ENCODE measurements at regions not wholly inside any gene's neighbourhood (a gene's known extent, or its start where the extent isn't known, plus 50 kb on each side); places are given as distances from the start of the nearest gene placed in this dataset.

DNA sequence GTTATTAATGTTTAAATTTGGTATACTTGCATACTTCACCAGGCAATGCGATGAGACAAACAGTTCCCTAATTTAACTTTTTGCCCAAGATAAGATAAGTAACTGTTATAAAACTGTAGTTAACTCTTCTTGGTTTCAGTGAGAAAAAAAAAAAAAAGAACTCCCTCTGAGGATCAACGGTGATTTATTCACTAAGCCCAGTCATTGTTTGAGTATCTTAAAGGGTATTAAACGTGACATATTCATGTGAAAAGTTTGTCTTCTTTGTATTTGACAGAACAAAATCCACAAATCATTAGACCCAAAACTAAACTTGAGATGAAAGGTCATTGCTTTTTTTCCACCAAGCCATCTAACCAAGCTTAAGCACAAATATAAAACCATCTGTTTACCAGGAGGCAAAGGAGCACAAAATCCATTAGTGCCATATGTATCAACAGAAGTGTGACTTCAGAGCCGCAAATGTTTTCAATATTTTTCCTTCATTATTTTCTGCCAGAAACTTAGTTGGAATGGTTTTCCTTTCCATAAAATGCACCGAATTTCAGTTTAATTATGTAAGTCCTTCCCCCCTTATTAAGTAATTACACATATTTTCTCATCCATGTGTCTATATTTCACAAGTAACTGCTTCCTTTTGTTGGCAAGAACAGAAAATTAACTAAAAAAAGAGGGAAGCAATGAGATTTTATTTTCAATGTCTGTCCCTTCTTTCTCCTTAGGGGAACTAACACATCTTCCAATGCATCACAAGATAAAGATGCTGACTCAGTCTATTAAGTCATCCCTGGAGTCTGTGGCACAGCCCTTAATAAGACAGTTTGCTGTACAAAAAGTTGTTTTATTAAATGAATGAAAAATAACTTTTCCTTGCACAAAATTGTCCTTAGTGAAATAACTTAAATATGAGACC lies 92.2 kb upstream of the RAP2B start:
- Histone ChIP-seq H3K9me3 (ENCODE audit: insufficient read depth, low read length) (no peaks in the 10 kb centered on the region), H2AFZ (ENCODE audit: low read depth, low read length) (no peak overlapping the region), H3K9ac (ENCODE audit: low read length) (no peak overlapping the region), H3K4me2 (ENCODE audit: low read length) (no peak overlapping the region), H3K27me3 (ENCODE audit: low read depth, low read length) (no peaks in the 10 kb centered on the region), H3K27ac (ENCODE audit: low read length) (no peak overlapping the region), H3K4me1 (ENCODE audit: low read length) (0 out of 2 replicates have a peak, but pooled peaks cover 2% of the 10 kb centered on the region), H3K36me3 (replicated peaks; ENCODE audit: low read depth, low read length) (no peaks in the 10 kb centered on the region), H3K4me3 (ENCODE audit: low read length) (no peak overlapping the region), H3K79me2 (ENCODE audit: low read length) (no peaks in the 10 kb centered on the region), H4K20me1 (ENCODE audit: insufficient read depth, low read length) (no peaks in the 10 kb centered on the region)
- TF ChIP-seq, protein P1, sequence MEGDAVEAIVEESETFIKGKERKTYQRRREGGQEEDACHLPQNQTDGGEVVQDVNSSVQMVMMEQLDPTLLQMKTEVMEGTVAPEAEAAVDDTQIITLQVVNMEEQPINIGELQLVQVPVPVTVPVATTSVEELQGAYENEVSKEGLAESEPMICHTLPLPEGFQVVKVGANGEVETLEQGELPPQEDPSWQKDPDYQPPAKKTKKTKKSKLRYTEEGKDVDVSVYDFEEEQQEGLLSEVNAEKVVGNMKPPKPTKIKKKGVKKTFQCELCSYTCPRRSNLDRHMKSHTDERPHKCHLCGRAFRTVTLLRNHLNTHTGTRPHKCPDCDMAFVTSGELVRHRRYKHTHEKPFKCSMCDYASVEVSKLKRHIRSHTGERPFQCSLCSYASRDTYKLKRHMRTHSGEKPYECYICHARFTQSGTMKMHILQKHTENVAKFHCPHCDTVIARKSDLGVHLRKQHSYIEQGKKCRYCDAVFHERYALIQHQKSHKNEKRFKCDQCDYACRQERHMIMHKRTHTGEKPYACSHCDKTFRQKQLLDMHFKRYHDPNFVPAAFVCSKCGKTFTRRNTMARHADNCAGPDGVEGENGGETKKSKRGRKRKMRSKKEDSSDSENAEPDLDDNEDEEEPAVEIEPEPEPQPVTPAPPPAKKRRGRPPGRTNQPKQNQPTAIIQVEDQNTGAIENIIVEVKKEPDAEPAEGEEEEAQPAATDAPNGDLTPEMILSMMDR (IDR thresholded peaks at IDR 0.05; ENCODE audit: low read depth, low read length): no peak
- no peak for TF ChIP-seq EZH2phosphoT487 (IDR thresholded peaks at IDR 0.05; ENCODE audit: low read depth)

DNA sequence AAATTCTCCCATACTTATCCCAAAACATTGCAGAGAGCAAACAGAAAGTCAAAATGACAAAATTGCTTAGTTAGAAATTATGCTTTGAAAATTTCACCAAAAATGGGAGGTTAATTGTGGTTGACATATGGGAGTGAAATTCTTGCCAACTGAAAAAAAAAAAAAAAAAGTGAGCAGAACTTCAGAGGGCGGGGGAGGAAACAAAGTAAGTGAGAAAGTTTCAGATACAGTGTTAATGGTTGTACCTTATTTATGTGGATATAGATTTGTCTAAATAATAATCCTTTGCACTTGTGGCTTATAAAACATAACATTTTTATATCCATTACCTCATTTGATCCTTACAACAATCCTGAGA lies 91.5 kb upstream of the RAP2B start:
- no peak overlapping the region for H3K9ac ChIP-seq (ENCODE audit: low read length)
- TF ChIP-seq EZH2phosphoT487 (IDR thresholded peaks at IDR 0.05; ENCODE audit: low read depth): no peak
- TF ChIP-seq, protein P1 (IDR thresholded peaks at IDR 0.05; ENCODE audit: low read depth, low read length): no peak
- H3K27me3 ChIP-seq (ENCODE audit: low read depth, low read length): no peaks in the 10 kb centered on the region
- H3K27ac ChIP-seq (ENCODE audit: low read length): no peak overlapping the region
- H3K4me3 ChIP-seq (ENCODE audit: low read length): no peak overlapping the region
- H4K20me1 ChIP-seq (ENCODE audit: insufficient read depth, low read length): no peaks in the 10 kb centered on the region
- H3K4me1 ChIP-seq (ENCODE audit: low read length): 0 out of 2 replicates have a peak, but pooled peaks cover 2% of the 10 kb centered on the region
- H3K4me2 ChIP-seq (ENCODE audit: low read length): no peak overlapping the region
- no peaks in the 10 kb centered on the region for H3K36me3 ChIP-seq (replicated peaks; ENCODE audit: low read depth, low read length)
- H3K79me2 ChIP-seq (ENCODE audit: low read length): no peaks in the 10 kb centered on the region
- H2AFZ ChIP-seq (ENCODE audit: low read depth, low read length): no peak overlapping the region
- H3K9me3 ChIP-seq (ENCODE audit: insufficient read depth, low read length): no peaks in the 10 kb centered on the region

DNA sequence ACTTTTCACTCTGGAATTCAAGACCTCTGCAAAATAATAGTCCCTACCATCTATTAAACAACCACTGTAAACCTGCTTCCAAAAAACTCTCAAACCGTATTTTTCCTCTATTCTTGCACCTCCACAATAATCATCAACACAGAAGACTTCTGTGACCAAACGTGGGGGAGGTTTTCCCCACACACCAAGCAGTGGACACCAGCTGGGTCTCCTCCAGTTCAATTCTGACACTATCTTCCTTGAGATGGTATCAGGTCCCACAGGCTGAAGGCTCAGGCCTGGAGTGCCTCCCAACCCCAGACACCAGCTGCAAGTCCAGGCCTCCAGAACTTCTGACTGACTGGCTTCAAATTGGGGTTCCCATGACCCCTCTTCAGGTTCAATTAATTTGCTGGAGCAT lies 89.6 kb upstream of the RAP2B start:
- Histone ChIP-seq H4K20me1 (ENCODE audit: insufficient read depth, low read length) (no peaks in the 10 kb centered on the region), H3K79me2 (ENCODE audit: low read length) (no peaks in the 10 kb centered on the region), H3K9ac (ENCODE audit: low read length) (no peak overlapping the region), H2AFZ (ENCODE audit: low read depth, low read length) (no peak overlapping the region), H3K4me3 (ENCODE audit: low read length) (no peak overlapping the region), H3K9me3 (ENCODE audit: insufficient read depth, low read length) (no peaks in the 10 kb centered on the region), H3K36me3 (replicated peaks; ENCODE audit: low read depth, low read length) (no peaks in the 10 kb centered on the region), H3K4me1 (ENCODE audit: low read length) (0 out of 2 replicates have a peak, but pooled peaks cover 2% of the 10 kb centered on the region), H3K27ac (ENCODE audit: low read length) (no peak overlapping the region), H3K4me2 (ENCODE audit: low read length) (no peak overlapping the region), H3K27me3 (ENCODE audit: low read depth, low read length) (no peaks in the 10 kb centered on the region)
- no peak for TF ChIP-seq EZH2phosphoT487 (IDR thresholded peaks at IDR 0.05; ENCODE audit: low read depth)
- TF ChIP-seq, protein P1 (IDR thresholded peaks at IDR 0.05; ENCODE audit: low read depth, low read length): no peak

DNA sequence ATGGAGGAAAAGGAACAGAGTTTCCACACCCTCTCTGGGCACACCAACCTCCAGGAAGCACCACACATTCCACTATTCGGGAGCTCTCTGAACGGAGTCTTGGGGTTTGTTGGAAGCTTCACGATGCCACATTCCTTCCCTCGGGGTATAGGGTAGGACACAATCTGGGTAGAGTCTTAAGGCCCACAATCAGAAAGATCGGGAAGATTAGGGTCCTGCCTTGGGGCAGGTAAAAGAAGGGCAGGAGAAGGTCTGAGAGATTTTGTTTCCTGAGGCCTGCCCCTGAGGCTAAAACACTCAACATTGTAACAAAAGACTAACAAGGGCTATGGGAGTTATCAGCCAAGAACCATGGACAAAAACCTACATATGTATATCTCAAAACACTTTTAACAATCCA lies 89.2 kb upstream of the RAP2B start:
- Histone ChIP-seq H2AFZ (ENCODE audit: low read depth, low read length) (no peak overlapping the region), H3K9ac (ENCODE audit: low read length) (no peak overlapping the region), H3K36me3 (replicated peaks; ENCODE audit: low read depth, low read length) (no peaks in the 10 kb centered on the region), H3K79me2 (ENCODE audit: low read length) (no peaks in the 10 kb centered on the region), H4K20me1 (ENCODE audit: insufficient read depth, low read length) (no peaks in the 10 kb centered on the region), H3K4me1 (ENCODE audit: low read length) (no peaks in the 10 kb centered on the region), H3K27ac (ENCODE audit: low read length) (no peak overlapping the region), H3K4me3 (ENCODE audit: low read length) (no peak overlapping the region), H3K9me3 (ENCODE audit: insufficient read depth, low read length) (no peaks in the 10 kb centered on the region), H3K4me2 (ENCODE audit: low read length) (no peak overlapping the region), H3K27me3 (ENCODE audit: low read depth, low read length) (no peaks in the 10 kb centered on the region)
- TF ChIP-seq, protein P1 (IDR thresholded peaks at IDR 0.05; ENCODE audit: low read depth, low read length): no peak
- TF ChIP-seq EZH2phosphoT487 (IDR thresholded peaks at IDR 0.05; ENCODE audit: low read depth): no peak
